ENCODE measurements at regions not wholly inside any gene's neighbourhood (a gene's known extent, or its start where the extent isn't known, plus 50 kb on each side); places are given as distances from the start of the nearest gene placed in this dataset.

DNA sequence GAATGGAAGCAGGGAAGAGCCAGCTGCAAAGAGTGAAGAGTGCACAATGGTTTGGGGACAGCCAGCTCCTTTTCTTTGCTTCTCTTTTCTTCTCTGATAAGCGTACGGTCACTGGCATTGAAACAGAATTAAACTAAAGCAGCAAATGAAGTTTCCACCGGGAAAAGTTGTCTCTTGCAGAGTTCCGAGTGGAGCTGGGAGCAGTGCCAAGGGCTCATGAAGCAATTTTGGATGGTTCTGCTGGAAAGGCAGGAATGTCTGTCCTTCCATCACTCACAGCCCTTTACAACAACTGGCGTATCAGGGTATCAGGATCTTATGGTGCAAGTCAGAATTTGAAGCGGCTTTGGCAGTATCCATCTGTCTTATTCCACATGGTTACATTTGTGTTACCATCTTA lies 1042.9 kb downstream of the NTRK3 start:
- Histone ChIP-seq H3K9me3 (no peaks in the 10 kb centered on the region), H3K4me2 (no peak overlapping the region), H3K4me3 (no peak overlapping the region), H3K27ac (no peak overlapping the region), H3K4me1 (no peaks in the 10 kb centered on the region)
- TF ChIP-seq KDM5A (IDR thresholded peaks at IDR 0.05): no peak
- no peak for TF ChIP-seq HOXA7 (CRISPR knock-in tag; IDR thresholded peaks at IDR 0.05)
- TF ChIP-seq FOSL2 (IDR thresholded peaks at IDR 0.05): no peak
- no peak for TF ChIP-seq FOSL2 (CRISPR knock-in tag; IDR thresholded peaks at IDR 0.05)
- TF ChIP-seq CHD2 (IDR thresholded peaks at IDR 0.05; ENCODE audit: low read length, partially characterized antibody): no peak
- no peak for TF ChIP-seq ZC3H11A (IDR thresholded peaks at IDR 0.05)
- TF ChIP-seq, protein P1, sequence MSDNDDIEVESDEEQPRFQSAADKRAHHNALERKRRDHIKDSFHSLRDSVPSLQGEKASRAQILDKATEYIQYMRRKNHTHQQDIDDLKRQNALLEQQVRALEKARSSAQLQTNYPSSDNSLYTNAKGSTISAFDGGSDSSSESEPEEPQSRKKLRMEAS (IDR thresholded peaks at IDR 0.05): no peak
- no peak for TF ChIP-seq ZFP36 (IDR thresholded peaks at IDR 0.05; ENCODE audit: borderline replicate concordance, partially characterized antibody)
- TF ChIP-seq, protein P2, sequence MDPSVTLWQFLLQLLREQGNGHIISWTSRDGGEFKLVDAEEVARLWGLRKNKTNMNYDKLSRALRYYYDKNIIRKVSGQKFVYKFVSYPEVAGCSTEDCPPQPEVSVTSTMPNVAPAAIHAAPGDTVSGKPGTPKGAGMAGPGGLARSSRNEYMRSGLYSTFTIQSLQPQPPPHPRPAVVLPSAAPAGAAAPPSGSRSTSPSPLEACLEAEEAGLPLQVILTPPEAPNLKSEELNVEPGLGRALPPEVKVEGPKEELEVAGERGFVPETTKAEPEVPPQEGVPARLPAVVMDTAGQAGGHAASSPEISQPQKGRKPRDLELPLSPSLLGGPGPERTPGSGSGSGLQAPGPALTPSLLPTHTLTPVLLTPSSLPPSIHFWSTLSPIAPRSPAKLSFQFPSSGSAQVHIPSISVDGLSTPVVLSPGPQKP (IDR thresholded peaks at IDR 0.05; ENCODE audit: low read depth, low read length): no peak
- TF ChIP-seq MAZ (IDR thresholded peaks at IDR 0.05; ENCODE audit: borderline replicate concordance, low read depth, low read length): no peak
- no peak for TF ChIP-seq MYC (IDR thresholded peaks at IDR 0.05; ENCODE audit: borderline replicate concordance, low read length)
- no peak for TF ChIP-seq ZNF302 (CRISPR knock-in tag; IDR thresholded peaks at IDR 0.05)
- TF ChIP-seq RCOR1 (IDR thresholded peaks at IDR 0.05; ENCODE audit: low read depth, low read length): no peak
- TF ChIP-seq TP53 (CRISPR knock-in tag; IDR thresholded peaks at IDR 0.05): no peak
- no peak for TF ChIP-seq EHF (CRISPR knock-in tag; IDR thresholded peaks at IDR 0.05)
- TF ChIP-seq, protein P3, sequence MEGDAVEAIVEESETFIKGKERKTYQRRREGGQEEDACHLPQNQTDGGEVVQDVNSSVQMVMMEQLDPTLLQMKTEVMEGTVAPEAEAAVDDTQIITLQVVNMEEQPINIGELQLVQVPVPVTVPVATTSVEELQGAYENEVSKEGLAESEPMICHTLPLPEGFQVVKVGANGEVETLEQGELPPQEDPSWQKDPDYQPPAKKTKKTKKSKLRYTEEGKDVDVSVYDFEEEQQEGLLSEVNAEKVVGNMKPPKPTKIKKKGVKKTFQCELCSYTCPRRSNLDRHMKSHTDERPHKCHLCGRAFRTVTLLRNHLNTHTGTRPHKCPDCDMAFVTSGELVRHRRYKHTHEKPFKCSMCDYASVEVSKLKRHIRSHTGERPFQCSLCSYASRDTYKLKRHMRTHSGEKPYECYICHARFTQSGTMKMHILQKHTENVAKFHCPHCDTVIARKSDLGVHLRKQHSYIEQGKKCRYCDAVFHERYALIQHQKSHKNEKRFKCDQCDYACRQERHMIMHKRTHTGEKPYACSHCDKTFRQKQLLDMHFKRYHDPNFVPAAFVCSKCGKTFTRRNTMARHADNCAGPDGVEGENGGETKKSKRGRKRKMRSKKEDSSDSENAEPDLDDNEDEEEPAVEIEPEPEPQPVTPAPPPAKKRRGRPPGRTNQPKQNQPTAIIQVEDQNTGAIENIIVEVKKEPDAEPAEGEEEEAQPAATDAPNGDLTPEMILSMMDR (IDR thresholded peaks at IDR 0.05): no peak
- no peak for TF ChIP-seq NR3C1 (IDR thresholded peaks at IDR 0.05)
- TF ChIP-seq ZSCAN20 (CRISPR knock-in tag; IDR thresholded peaks at IDR 0.05): no peak
- TF ChIP-seq CHD4 (IDR thresholded peaks at IDR 0.05; ENCODE audit: borderline replicate concordance): no peak
- POLR2A ChIA-PET: no interaction called here
- DNase-seq (ENCODE audit: low read depth in 1 of 2, low spot score in 1 of 2): no peak
- ATAC-seq: no peak
- CTCF ChIA-PET: no interaction called here
- FAIRE-seq: no peak
- WGBS (ENCODE audit: missing lambda C conversion rate): 4% methylated on average over 6 of the region's 6 CpGs

DNA sequence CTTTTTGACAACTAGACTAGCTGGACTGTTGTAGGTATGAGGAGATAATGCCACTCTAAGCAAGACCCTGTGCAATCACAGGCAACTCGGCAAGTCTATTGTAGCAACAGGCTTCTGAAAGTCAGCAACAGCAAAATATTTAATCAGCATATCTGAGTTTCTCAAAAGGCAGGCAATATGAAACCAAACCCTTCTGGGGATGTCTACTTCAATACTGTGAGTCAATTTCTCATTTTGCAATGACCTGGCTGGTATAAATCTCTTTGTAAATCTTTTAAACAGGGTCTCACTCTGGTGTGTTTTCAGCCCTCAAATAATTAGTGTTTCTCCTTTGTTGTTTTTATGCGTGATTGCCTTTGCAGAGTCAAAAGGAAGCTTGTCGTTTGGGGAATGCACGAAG lies 1044.5 kb downstream of the NTRK3 start:
- TF ChIP-seq EHF (CRISPR knock-in tag; IDR thresholded peaks at IDR 0.05) (no peak), MYC (IDR thresholded peaks at IDR 0.05; ENCODE audit: borderline replicate concordance, low read length) (no peak)
- ChIA-PET CTCF (no interaction called here), POLR2A (no interaction called here)
- DNase-seq (ENCODE audit: low read depth in 1 of 2, low spot score in 1 of 2) (no peak), FAIRE-seq (no peak), ATAC-seq (no peak)
- Histone ChIP-seq H3K9me3 (0 out of 3 replicates have a peak, but pooled peaks cover 2% of the 10 kb centered on the region), H3K4me1 (no peaks in the 10 kb centered on the region), H3K27ac (no peak overlapping the region), H3K4me3 (no peak overlapping the region), H3K4me2 (no peak overlapping the region)
- WGBS (ENCODE audit: missing lambda C conversion rate): 4% methylated on average over 4 of the region's 4 CpGs

- Histone ChIP-seq H3K4me2 (no peak overlapping the region), H3K9me3 (0 out of 3 replicates have a peak, but pooled peaks cover 2% of the 10 kb centered on the region), H3K27ac (no peak overlapping the region), H3K4me3 (no peak overlapping the region), H3K4me1 (no peaks in the 10 kb centered on the region)
- no peak for DNase-seq (ENCODE audit: low read depth in 1 of 2, low spot score in 1 of 2)
- 3% methylated on average over 1 of the region's 1 CpG for WGBS (ENCODE audit: missing lambda C conversion rate)
- FAIRE-seq: no peak
- TF ChIP-seq FOXS1 (CRISPR knock-in tag; IDR thresholded peaks at IDR 0.05): no peak
- no peak for TF ChIP-seq FOSB (CRISPR knock-in tag; IDR thresholded peaks at IDR 0.05)
- no peak for TF ChIP-seq ESRRA (IDR thresholded peaks at IDR 0.05; ENCODE audit: borderline replicate concordance, low read length)
- no peak for TF ChIP-seq BHLHE40 (IDR thresholded peaks at IDR 0.05; ENCODE audit: low read depth, low read length)
- no peak for TF ChIP-seq JUNB (IDR thresholded peaks at IDR 0.05)
- no peak for TF ChIP-seq REST (IDR thresholded peaks at IDR 0.05)
- TF ChIP-seq POLR2A (IDR thresholded peaks at IDR 0.05; ENCODE audit: low read length): no peak
- TF ChIP-seq HMGXB4 (CRISPR knock-in tag; IDR thresholded peaks at IDR 0.05; ENCODE audit: borderline replicate concordance): no peak
- TF ChIP-seq RAD21 (conservative IDR thresholded peaks at IDR 0.05 in 1 of 2, IDR thresholded peaks at IDR 0.05 in 1 of 2): no peak
- no peak for TF ChIP-seq HOXA7 (CRISPR knock-in tag; IDR thresholded peaks at IDR 0.05)
- ChIA-PET CTCF (no interaction called here), POLR2A (no interaction called here)
- ATAC-seq: no peak
Observed at GRCh38 chr15:87211547-87211946, 1045.0 kb downstream of the NTRK3 start.
